Activated CD8-positive, alpha-beta memory T cell treated with anti-CD3 and anti-CD28 coated beads, Interleukin-2, amount 10 ng/mL, durations not matched to agents 7 days and 5 days (primary cell): ENCODE measurements at regions not wholly inside any gene's neighbourhood (a gene's known extent, or its start where the extent isn't known, plus 50 kb on each side); places are given as distances from the start of the nearest gene placed in this dataset.

Experiments
- ATAC-seq: fragments of 150-1000 bp; cut with Tn5 transposase; one replicate; pipeline ENCODE4 v1.10.0; 2021; ENCODE audit warnings: moderate library complexity
- CTCF ChIA-PET: fragments of 350-600 bp; sonication (Branson Sonifier 250); formaldehyde crosslinking; loops from one replicate; lab custom pipeline; 2021; ENCODE audit warnings: antibody characterized with exemption; lab: Charles Lee
- DNase-seq: peaks from one replicate; pipeline ENCODE4 v3.0.0-alpha.2; 2020
- H3K27ac Mint-ChIP-seq: one replicate; pipeline ENCODE4 v1.8.0; 2021; ENCODE audit warnings: mild to moderate bottlenecking, mixed read lengths
- H3K27me3 Mint-ChIP-seq: one replicate; pipeline ENCODE4 v1.8.0; 2021; ENCODE audit warnings: mixed read lengths
- H3K36me3 Mint-ChIP-seq: one replicate; pipeline ENCODE4 v1.8.0; 2021; ENCODE audit warnings: mild to moderate bottlenecking, mixed read lengths
- H3K4me1 Mint-ChIP-seq: one replicate; pipeline ENCODE4 v1.8.0; 2021; ENCODE audit warnings: mixed read lengths
- H3K4me3 Mint-ChIP-seq: one replicate; pipeline ENCODE4 v1.8.0; 2021; ENCODE audit warnings: mild to moderate bottlenecking, moderate library complexity, mixed read lengths
- H3K9me3 Mint-ChIP-seq: one replicate; pipeline ENCODE4 v1.8.0; 2022; ENCODE audit warnings: low read depth, mixed read lengths

GRCh38 chr10:90319188-90319914, 538.5 kb downstream of the HTR7 start:
- Mint-ChIP-seq H3K27ac (no peak overlapping the region), H3K27me3 (no peaks in the 10 kb centered on the region), H3K4me3 (no peak overlapping the region), H3K9me3 (no peaks in the 10 kb centered on the region), H3K4me1 (no peaks in the 10 kb centered on the region), H3K36me3 (no peaks in the 10 kb centered on the region)
- ATAC-seq = no peak
- DNase-seq = no peak
- CTCF ChIA-PET = no interaction called here

DNA sequence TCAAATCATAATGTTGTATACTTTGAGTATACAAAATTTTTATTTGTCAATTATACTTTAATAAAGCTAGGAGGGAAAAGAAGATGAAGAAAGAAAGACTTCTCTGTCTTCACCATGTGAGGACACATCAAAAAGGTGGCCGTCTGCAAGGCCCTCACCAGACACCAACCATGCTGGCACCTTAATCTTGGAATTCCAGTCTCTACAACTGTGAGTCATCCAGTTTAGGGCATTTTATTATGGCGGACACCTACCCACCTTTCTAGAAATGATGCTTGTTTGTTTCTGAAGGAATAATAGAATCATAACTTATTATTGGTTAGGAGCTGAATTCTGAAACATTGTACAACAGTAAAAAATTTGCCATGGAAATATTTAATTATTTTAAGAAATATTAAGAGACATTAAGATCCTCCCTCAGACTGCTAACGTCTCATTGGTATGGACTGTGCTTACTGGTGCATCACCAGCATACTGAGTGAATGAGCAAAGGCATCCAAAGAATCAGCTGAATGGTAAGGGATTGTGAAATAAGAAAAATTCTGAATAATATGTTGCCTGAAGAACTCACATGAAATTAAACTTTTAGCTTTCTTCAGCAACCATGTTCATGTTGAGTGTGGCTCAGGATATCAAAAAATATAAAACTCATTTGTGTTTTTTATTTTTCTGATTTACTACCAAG, 536.6 kb downstream of the HTR7 start:
- no peaks in the 10 kb centered on the region for H3K4me1 Mint-ChIP-seq
- H3K27me3 Mint-ChIP-seq = no peaks in the 10 kb centered on the region
- H3K27ac Mint-ChIP-seq = no peak overlapping the region
- CTCF ChIA-PET = no interaction called here
- no peaks in the 10 kb centered on the region for H3K36me3 Mint-ChIP-seq
- H3K4me3 Mint-ChIP-seq = no peak overlapping the region
- no peaks in the 10 kb centered on the region for H3K9me3 Mint-ChIP-seq
- ATAC-seq (no peak), DNase-seq (no peak)

DNA sequence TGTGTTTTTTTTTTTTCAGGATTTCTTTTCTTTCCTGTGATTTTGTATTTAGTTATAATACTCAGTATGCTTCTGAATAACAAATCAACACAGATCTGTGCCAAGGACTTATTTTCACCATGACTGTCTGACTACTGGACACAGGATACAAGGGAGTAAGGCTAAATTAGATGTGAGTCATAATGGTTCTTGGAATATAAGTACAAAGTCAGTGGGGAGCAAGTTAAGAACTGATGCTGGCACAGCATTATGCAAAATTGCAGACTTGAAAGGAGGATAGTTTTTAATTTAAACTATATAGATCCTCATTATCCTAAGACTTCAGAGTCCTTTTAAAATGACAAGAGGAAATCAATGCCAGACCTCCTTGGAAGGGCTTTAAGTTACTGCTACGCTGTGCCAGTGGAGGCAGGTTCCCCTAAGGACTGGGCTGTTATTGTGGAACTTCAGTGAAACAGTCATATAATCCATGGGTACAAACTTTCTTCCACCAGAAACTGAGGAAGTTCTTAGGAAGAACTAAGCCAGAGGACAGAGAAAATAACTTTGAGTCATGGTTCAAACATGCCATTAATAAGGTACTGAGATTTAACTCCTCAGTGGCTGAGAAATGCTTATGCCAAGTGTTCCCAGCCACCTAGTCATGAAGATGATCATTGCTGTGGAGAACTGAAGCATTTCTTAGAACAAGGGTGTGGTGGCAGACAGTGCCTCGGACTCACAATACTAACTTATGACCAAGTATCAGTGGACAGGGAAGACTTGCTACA, 531.2 kb downstream of the HTR7 start:
- CTCF ChIA-PET = no interaction called here
- no peaks in the 10 kb centered on the region for H3K27me3 Mint-ChIP-seq
- no peak overlapping the region for H3K4me3 Mint-ChIP-seq
- DNase-seq (no peak), ATAC-seq (no peak)
- no peaks in the 10 kb centered on the region for H3K4me1 Mint-ChIP-seq
- no peaks in the 10 kb centered on the region for H3K36me3 Mint-ChIP-seq
- no peak overlapping the region for H3K27ac Mint-ChIP-seq
- no peaks in the 10 kb centered on the region for H3K9me3 Mint-ChIP-seq

- Mint-ChIP-seq H3K36me3 (no peaks in the 10 kb centered on the region), H3K4me3 (no peak overlapping the region), H3K27me3 (no peaks in the 10 kb centered on the region), H3K4me1 (no peaks in the 10 kb centered on the region), H3K9me3 (no peaks in the 10 kb centered on the region), H3K27ac (no peak overlapping the region)
- no peak for DNase-seq
- CTCF ChIA-PET = no interaction called here
- ATAC-seq = no peak
Measured at GRCh38 chr10:90327611-90328010, 530.2 kb downstream of the HTR7 start.

GRCh38 chr10:90328459-90328858, 529.4 kb downstream of the HTR7 start:
- H3K27ac Mint-ChIP-seq = no peak overlapping the region
- CTCF ChIA-PET = no interaction called here
- H3K4me3 Mint-ChIP-seq = no peak overlapping the region

GRCh38 chr10:90328896-90329295, 528.9 kb downstream of the HTR7 start:
- Mint-ChIP-seq H3K27me3 (no peaks in the 10 kb centered on the region), H3K27ac (no peak overlapping the region), H3K4me1 (no peaks in the 10 kb centered on the region), H3K9me3 (no peaks in the 10 kb centered on the region), H3K36me3 (no peaks in the 10 kb centered on the region), H3K4me3 (no peak overlapping the region)
- DNase-seq (no peak), ATAC-seq (no peak)
- CTCF ChIA-PET = no interaction called here

More at GRCh38 chr10:90328459-90328858, 529.4 kb downstream of the HTR7 start:
- DNase-seq (no peak), ATAC-seq (no peak)
- Mint-ChIP-seq H3K9me3 (no peaks in the 10 kb centered on the region), H3K27me3 (no peaks in the 10 kb centered on the region), H3K4me1 (no peaks in the 10 kb centered on the region), H3K36me3 (no peaks in the 10 kb centered on the region)

- no peaks in the 10 kb centered on the region for H3K9me3 Mint-ChIP-seq
- H3K27ac Mint-ChIP-seq = no peak overlapping the region
- no peaks in the 10 kb centered on the region for H3K27me3 Mint-ChIP-seq
- no peaks in the 10 kb centered on the region for H3K36me3 Mint-ChIP-seq
- no peak for DNase-seq
- H3K4me1 Mint-ChIP-seq = no peaks in the 10 kb centered on the region
- ATAC-seq = no peak
- H3K4me3 Mint-ChIP-seq = no peak overlapping the region
- CTCF ChIA-PET = no interaction called here
Measured at GRCh38 chr10:90337316-90337715, 520.5 kb downstream of the HTR7 start.

GRCh38 chr10:90342480-90342879, 515.4 kb downstream of the HTR7 start:
- Mint-ChIP-seq H3K4me1 (no peaks in the 10 kb centered on the region), H3K27ac (no peak overlapping the region), H3K4me3 (no peak overlapping the region), H3K27me3 (no peaks in the 10 kb centered on the region), H3K36me3 (no peaks in the 10 kb centered on the region), H3K9me3 (no peaks in the 10 kb centered on the region)
- no peak for ATAC-seq
- no peak for DNase-seq
- CTCF ChIA-PET = no interaction called here

DNA sequence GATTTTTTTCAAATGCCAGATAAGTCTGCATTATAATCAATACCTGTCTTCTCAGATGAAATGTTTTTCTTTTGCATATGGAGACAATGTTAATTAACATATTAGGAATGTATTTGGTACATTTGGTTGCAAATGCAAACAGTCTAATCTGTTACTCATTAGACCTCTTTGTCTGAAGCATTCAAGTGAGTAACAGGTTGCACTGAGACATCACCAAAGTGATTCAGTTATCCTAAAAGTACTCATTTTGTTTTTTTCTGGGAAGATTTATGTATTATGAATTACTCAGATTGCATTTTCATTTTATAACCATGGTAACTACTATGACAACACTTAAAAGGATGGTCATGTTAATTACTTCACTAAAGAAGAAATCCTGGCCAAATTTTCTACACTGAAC, 513.6 kb downstream of the HTR7 start:
- Mint-ChIP-seq H3K9me3 (no peaks in the 10 kb centered on the region), H3K4me3 (no peak overlapping the region), H3K4me1 (no peaks in the 10 kb centered on the region), H3K27me3 (no peaks in the 10 kb centered on the region), H3K36me3 (no peaks in the 10 kb centered on the region), H3K27ac (no peak overlapping the region)
- DNase-seq (no peak), ATAC-seq (no peak)
- CTCF ChIA-PET = no interaction called here

DNA sequence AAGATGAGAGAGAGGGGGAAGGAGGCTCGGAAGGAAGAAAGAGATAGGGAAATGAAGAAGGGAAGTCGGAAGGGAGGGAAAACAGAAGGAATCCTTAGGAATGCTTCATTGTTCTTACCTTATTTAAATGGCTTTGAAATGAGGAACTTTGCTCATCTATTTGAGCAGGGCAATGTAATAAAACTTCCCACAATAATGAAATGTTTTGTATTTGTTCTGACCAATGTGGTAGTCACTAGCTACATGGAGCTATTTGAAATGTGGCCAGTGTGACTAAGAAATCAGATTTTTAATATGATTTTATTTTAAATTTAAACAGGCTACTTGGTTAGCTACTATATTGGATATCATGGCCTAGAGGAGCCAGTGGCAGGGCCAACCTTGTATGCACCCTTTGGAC, 510.6 kb downstream of the HTR7 start:
- Mint-ChIP-seq H3K4me3 (no peak overlapping the region), H3K27me3 (no peaks in the 10 kb centered on the region), H3K27ac (no peak overlapping the region), H3K9me3 (no peaks in the 10 kb centered on the region), H3K4me1 (no peaks in the 10 kb centered on the region), H3K36me3 (no peaks in the 10 kb centered on the region)
- ATAC-seq (no peak), DNase-seq (no peak)
- CTCF ChIA-PET = no interaction called here

- ATAC-seq (no peak), DNase-seq (no peak)
- Mint-ChIP-seq H3K27ac (no peak overlapping the region), H3K27me3 (no peaks in the 10 kb centered on the region), H3K36me3 (no peaks in the 10 kb centered on the region), H3K4me1 (no peaks in the 10 kb centered on the region), H3K9me3 (no peaks in the 10 kb centered on the region), H3K4me3 (no peak overlapping the region)
- CTCF ChIA-PET = no interaction called here
Measured at GRCh38 chr10:90350122-90350521, 507.7 kb downstream of the HTR7 start.

GRCh38 chr10:90352288-90352687, 505.6 kb downstream of the HTR7 start:
- ATAC-seq (no peak), DNase-seq (no peak)
- no peaks in the 10 kb centered on the region for H3K9me3 Mint-ChIP-seq
- H3K36me3 Mint-ChIP-seq = no peaks in the 10 kb centered on the region
- no peaks in the 10 kb centered on the region for H3K4me1 Mint-ChIP-seq
- H3K27me3 Mint-ChIP-seq = no peaks in the 10 kb centered on the region
- CTCF ChIA-PET = no interaction called here
- H3K4me3 Mint-ChIP-seq = no peak overlapping the region
- no peak overlapping the region for H3K27ac Mint-ChIP-seq

- CTCF ChIA-PET = no interaction called here
- no peaks in the 10 kb centered on the region for H3K9me3 Mint-ChIP-seq
Measured at GRCh38 chr10:90354914-90355313, 502.9 kb downstream of the HTR7 start.

More at GRCh38 chr10:90354914-90355313, 502.9 kb downstream of the HTR7 start:
- DNase-seq (no peak), ATAC-seq (no peak)
- Mint-ChIP-seq H3K4me1 (no peaks in the 10 kb centered on the region), H3K36me3 (no peaks in the 10 kb centered on the region), H3K4me3 (no peak overlapping the region), H3K27me3 (no peaks in the 10 kb centered on the region), H3K27ac (no peak overlapping the region)
